GM19372 (cell line): ENCODE measurements at regions not wholly inside any gene's neighbourhood (a gene's known extent, or its start where the extent isn't known, plus 50 kb on each side); places are given as distances from the start of the nearest gene placed in this dataset.

Experiments
- ATAC-seq: cut with Tn5 transposase; IDR thresholded peaks from one replicate; pipeline ENCODE4 v1.9.1; 2021; ENCODE audit warnings: mild to moderate bottlenecking, low read depth, moderate library complexity; ENCODE audit not compliant: unreplicated experiment

- ATAC-seq: no peak
These were observed 338.9 kb downstream of the KLF5 start for GRCh38 chr13:73397496-73398305.

- no peak for ATAC-seq
These were observed 335.3 kb downstream of the KLF5 start for GRCh38 chr13:73394066-73394465.

- no peak for ATAC-seq
These were observed 331.3 kb downstream of the KLF5 start for GRCh38 chr13:73390100-73390499.

- ATAC-seq: no peak
These were observed 329.8 kb downstream of the KLF5 start for GRCh38 chr13:73388586-73388985.

- no peak for ATAC-seq
These were observed 328.5 kb downstream of the KLF5 start for GRCh38 chr13:73387318-73387717.

- no peak for ATAC-seq
These were observed 327.0 kb downstream of the KLF5 start for GRCh38 chr13:73385848-73386247.

- no peak for ATAC-seq
These were observed 314.1 kb downstream of the KLF5 start for GRCh38 chr13:73372666-73373627.

- ATAC-seq: no peak
These were observed 311.3 kb downstream of the KLF5 start for GRCh38 chr13:73370066-73370465.

GRCh38 chr13:73369095-73369494 lies 310.3 kb downstream of the KLF5 start:
- no peak for ATAC-seq

GRCh38 chr13:73368608-73369007 lies 309.8 kb downstream of the KLF5 start:
- no peak for ATAC-seq

GRCh38 chr13:73367886-73368285 lies 309.1 kb downstream of the KLF5 start:
- ATAC-seq: no peak

GRCh38 chr13:73366241-73366640 lies 307.4 kb downstream of the KLF5 start:
- no peak for ATAC-seq

- no peak for ATAC-seq
These were observed 306.9 kb downstream of the KLF5 start for GRCh38 chr13:73365681-73366080.

GRCh38 chr13:73365252-73365651 lies 306.4 kb downstream of the KLF5 start:
- ATAC-seq: no peak

- no peak for ATAC-seq
These were observed 305.9 kb downstream of the KLF5 start for GRCh38 chr13:73364736-73365135.

- no peak for ATAC-seq
These were observed 299.8 kb downstream of the KLF5 start for GRCh38 chr13:73358606-73359095.

GRCh38 chr13:73355134-73355533 lies 296.3 kb downstream of the KLF5 start:
- no peak for ATAC-seq

- ATAC-seq: no peak
These were observed 292.9 kb downstream of the KLF5 start for GRCh38 chr13:73351730-73352129.

- ATAC-seq: no peak
These were observed 282.9 kb downstream of the KLF5 start for GRCh38 chr13:73341748-73342147.

- no peak for ATAC-seq
These were observed 281.3 kb downstream of the KLF5 start for GRCh38 chr13:73340069-73340468.

- no peak for ATAC-seq
These were observed 280.3 kb downstream of the KLF5 start for GRCh38 chr13:73339086-73339485.
